HCT116 (cell line): ENCODE measurements at regions not wholly inside any gene's neighbourhood (a gene's known extent, or its start where the extent isn't known, plus 50 kb on each side); places are given as distances from the start of the nearest gene placed in this dataset.

Experiments
- ATAC-seq: fragments of 200-7000 bp; cut with Tn5 transposase; 2 replicates; pipeline ENCODE4 v1.9.1; 2020; ENCODE audit warnings: mild to moderate bottlenecking, moderate library complexity
- BruUV-seq: library from RNA; stranded (reverse); fragments of 400-500 nt; replicated peaks from 2 replicates; lab custom pipeline; 2021; lab: Mats Ljungman, UMichigan
- CTCF ChIA-PET: fragments of 300-600 bp; sonication (Branson Sonifier 250); formaldehyde crosslinking; loops from one replicate; lab custom pipeline; 2021; ENCODE audit warnings: antibody characterized with exemption; lab: Charles Lee
- POLR2A ChIA-PET: fragments of 300-600, 350-600 bp; sonication (Branson Sonifier 250); formaldehyde crosslinking; loops from one replicate; lab custom pipeline; 2021; ENCODE audit warnings: antibody characterized with exemption; lab: Charles Lee
- RAD21 ChIA-PET, 2 experiments: fragments of 300-600 bp; sonication (Branson Sonifier 250); formaldehyde crosslinking; loops; one replicate each; lab custom pipeline; 2023; ENCODE audit warnings: low total read pairs in 2 of 2; ENCODE audit not compliant: uncharacterized antibody in 2 of 2, unreplicated experiment in 2 of 2, low non-redundant PET in 1 of 2; lab: Charles Lee
- DNase-seq: peaks from one replicate; pipeline ENCODE4 v3.0.0-alpha.2; 2010; ENCODE audit warnings: low read depth, low spot score
- H2AFZ ChIP-seq: fragments of 200-600 bp; shearing (Covaris generic), sonication (generic); 2 replicates; pipeline ENCODE4 v1.6.1; 2017; ENCODE audit warnings: low read depth, mixed run types, mixed read lengths, antibody characterized with exemption, low read length; ENCODE audit not compliant: poor library complexity, severe bottlenecking
- H3K27ac ChIP-seq: 2 replicates; pipeline ENCODE4 v1.5.1; 2012; ENCODE audit warnings: low read depth, low read length
- H3K27me3 ChIP-seq: fragments of 200-600 bp; sonication (generic); 2 replicates; pipeline ENCODE4 v1.6.1; 2016; ENCODE audit warnings: mixed run types, low read length, mixed read lengths; ENCODE audit not compliant: insufficient read depth
- H3K36me3 ChIP-seq, 2 experiments: fragments of 200-500 bp in 1 of 2; fragments of 200-600 bp in 1 of 2; sonication (Bioruptor generic) in 1 of 2; sonication (generic) in 1 of 2; 2 replicates each; pipeline versions ENCODE4 v1.5.1 to v1.6.1; 2014 to 2016; ENCODE audit warnings: low read length in 2 of 2, inconsistent platforms in 1 of 2, mixed read lengths in 1 of 2, mixed run types in 1 of 2; ENCODE audit not compliant: insufficient read depth in 2 of 2, control insufficient read depth in 1 of 2
- H3K4me1 ChIP-seq, 2 experiments: fragments of 200-600 bp in 1 of 2; sonication (generic) in 1 of 2; 2 replicates each; pipeline versions ENCODE4 v1.5.1 to v1.6.1; 2012 to 2017; ENCODE audit warnings: low read length in 2 of 2, inconsistent platforms in 1 of 2, mild to moderate bottlenecking in 1 of 2, mixed read lengths in 1 of 2, mixed run types in 1 of 2, moderate library complexity in 1 of 2; ENCODE audit not compliant: insufficient read depth in 2 of 2, control insufficient read depth in 1 of 2
- H3K4me2 ChIP-seq: fragments of 200-600 bp; sonication (generic); 2 replicates; pipeline ENCODE4 v1.6.1; 2017; ENCODE audit warnings: mixed run types, low read length, mixed read lengths
- H3K4me3 ChIP-seq, 2 experiments: fragments of 200-600 bp in 1 of 2; sonication (generic) in 1 of 2; replicated peaks in 1 of 2; 2 replicates each; pipeline ENCODE4 v1.5.1; 2011 to 2016; ENCODE audit warnings: low read length in 2 of 2, control low read depth in 1 of 2, low read depth in 1 of 2, mild to moderate bottlenecking in 1 of 2, mixed read lengths in 1 of 2, mixed run types in 1 of 2
- H3K79me2 ChIP-seq: fragments of 200-600 bp; sonication (generic); 2 replicates; pipeline ENCODE4 v1.6.1; 2017; ENCODE audit warnings: mild to moderate bottlenecking, mixed run types, low read length, moderate library complexity, mixed read lengths; ENCODE audit not compliant: insufficient read depth
- H3K9ac ChIP-seq: fragments of 200-600 bp; sonication (generic); 2 replicates; pipeline ENCODE4 v1.6.1; 2016; ENCODE audit warnings: low read length, mixed read lengths
- H3K9me2 ChIP-seq: fragments of 200-600 bp; sonication (generic), shearing (Covaris generic); 2 replicates; pipeline ENCODE4 v1.6.1; 2017; ENCODE audit warnings: mixed run types, mild to moderate bottlenecking, moderate library complexity; ENCODE audit not compliant: insufficient read depth
- H3K9me3 ChIP-seq, 2 experiments: fragments of 200-500 bp in 1 of 2; fragments of 200-600 bp in 1 of 2; sonication (Bioruptor generic) in 1 of 2; sonication (generic) in 1 of 2; 2 replicates each; pipeline ENCODE4 v1.6.1; 2014 to 2017; ENCODE audit warnings: low read length in 2 of 2, mixed read lengths in 2 of 2, inconsistent platforms in 1 of 2, low read depth in 1 of 2, mild to moderate bottlenecking in 1 of 2, mixed run types in 1 of 2, moderate library complexity in 1 of 2; ENCODE audit not compliant: control insufficient read depth in 1 of 2, insufficient read depth in 1 of 2
- H4K20me1 ChIP-seq: fragments of 200-600 bp; sonication (generic), shearing (Covaris generic); 2 replicates; pipeline ENCODE4 v1.6.1; 2017; ENCODE audit warnings: mixed run types, mild to moderate bottlenecking, moderate library complexity; ENCODE audit not compliant: insufficient read depth
- CEBPB ChIP-seq: IDR thresholded peaks from 2 replicates; pipeline ENCODE4 v1.6.1; 2012; ENCODE audit warnings: low read depth
- EGR1 ChIP-seq: IDR thresholded peaks from 2 replicates; pipeline ENCODE4 v1.6.1; 2012; ENCODE audit warnings: low read depth
- ELF1 ChIP-seq: IDR thresholded peaks from 2 replicates; pipeline ENCODE4 v1.6.1; 2012; ENCODE audit warnings: low read depth, borderline replicate concordance
- EZH2 ChIP-seq: fragments of 200-600 bp; sonication (generic); IDR thresholded peaks from 2 replicates; pipeline ENCODE4 v1.6.1; 2017; ENCODE audit warnings: antibody characterized with exemption, mixed run types
- EZH2phosphoT487 ChIP-seq: fragments of 200-600 bp; IDR thresholded peaks from 2 replicates; pipeline ENCODE4 v1.6.1; 2018; ENCODE audit warnings: antibody characterized with exemption, borderline replicate concordance
- RAD21 ChIP-seq: IDR thresholded peaks from 2 replicates; pipeline ENCODE4 v1.6.1; 2012; ENCODE audit warnings: low read depth, mild to moderate bottlenecking
- SP1 ChIP-seq: IDR thresholded peaks from 2 replicates; pipeline ENCODE4 v1.6.1; 2012; ENCODE audit warnings: low read depth
- SRF ChIP-seq: IDR thresholded peaks from 2 replicates; pipeline ENCODE4 v1.6.1; 2012; ENCODE audit warnings: low read depth
- TCF7L2 ChIP-seq: IDR thresholded peaks from 2 replicates; pipeline ENCODE4 v1.7.0; 2011; ENCODE audit warnings: borderline replicate concordance, inconsistent platforms; ENCODE audit not compliant: insufficient read depth, insufficient read length; ENCODE audit errors: extremely low read depth
- YY1 ChIP-seq: IDR thresholded peaks from 2 replicates; pipeline ENCODE4 v1.6.1; 2011; ENCODE audit warnings: low read length, low read depth, moderate library complexity, mild to moderate bottlenecking; ENCODE audit not compliant: insufficient replicate concordance; ENCODE audit errors: extremely low read depth
- ZNF274 ChIP-seq: fragments of 200-500 bp; sonication (Bioruptor generic); IDR thresholded peaks from 2 replicates; pipeline ENCODE4 v1.6.1; 2014; ENCODE audit warnings: mild to moderate bottlenecking, low read depth, low read length, inconsistent platforms
- intact Hi-C: fragments of 100-400 bp; cut with micrococcal nuclease; formaldehyde crosslinking; loops from 2 replicates; pipeline ENCODE4 v1.10.0; 2022
- TF ChIP-seq, protein P1 (sequence below): IDR thresholded peaks from 2 replicates; pipeline ENCODE4 v1.6.1; 2011; ENCODE audit warnings: mild to moderate bottlenecking, low read length, moderate library complexity; ENCODE audit not compliant: insufficient replicate concordance; ENCODE audit errors: extremely low read depth
- TF ChIP-seq, protein P2 (sequence below): IDR thresholded peaks from 2 replicates; pipeline ENCODE4 v1.6.1; 2012; ENCODE audit warnings: low read depth

DNA sequence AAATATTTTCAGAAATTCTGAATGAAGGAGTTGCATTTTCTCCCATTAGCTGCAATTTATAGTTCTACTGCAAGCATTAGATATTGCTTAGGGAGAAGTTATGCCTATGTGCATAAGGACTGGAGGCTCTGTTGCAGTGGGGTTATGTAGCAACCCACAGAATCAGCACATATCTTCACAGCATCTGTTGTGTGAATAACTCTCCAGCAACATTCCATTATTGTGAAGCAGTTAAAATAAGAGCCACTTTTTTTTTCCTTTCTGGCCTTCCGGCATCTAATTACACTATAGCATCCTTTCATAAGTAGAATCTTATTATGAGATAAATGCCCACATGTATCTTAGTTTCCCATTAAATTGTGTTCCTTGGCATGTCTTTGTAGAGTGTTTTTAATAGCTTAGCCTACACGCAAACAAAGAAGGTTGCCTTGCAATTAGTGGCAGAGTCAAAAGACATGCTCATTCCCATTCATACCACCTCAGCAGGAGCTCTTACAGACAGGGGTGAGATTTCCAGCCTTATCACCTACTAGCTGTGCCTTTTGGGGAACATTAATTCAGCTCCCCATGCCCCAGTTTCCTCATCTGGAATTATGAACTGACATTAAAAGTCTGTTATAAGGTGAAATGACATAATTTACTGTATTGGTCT is 596.0 kb upstream of the GOT2 start:
- Histone ChIP-seq H4K20me1 (no peaks in the 10 kb centered on the region), H3K4me2 (no peak overlapping the region), H3K9me3 (peaks cover 9% of the 10 kb centered on the region in 2 experiments; a peak in 2 of 4 replicates), H3K4me1 (no peaks in the 10 kb centered on the region), H3K9me2 (no peaks in the 10 kb centered on the region), H3K4me3 (no peak overlapping the region), H3K9ac (no peak overlapping the region), H3K27ac (no peak overlapping the region), H3K36me3 (no peaks in the 10 kb centered on the region), H3K27me3 (no peaks in the 10 kb centered on the region), H2AFZ (no peak overlapping the region), H3K79me2 (no peaks in the 10 kb centered on the region)
- DNase-seq (no peak), ATAC-seq (no peak)
- ChIA-PET RAD21 (no interaction called here), POLR2A (no interaction called here), CTCF (no interaction called here)
- intact Hi-C loops = no loop called here
- TF ChIP-seq EZH2phosphoT487 (no peak), EGR1 (no peak), ELF1 (no peak), SP1 (no peak), RAD21 (no peak), ZNF274 (no peak), EZH2 (no peak)
- BruUV-seq = no TSS peak

DNA sequence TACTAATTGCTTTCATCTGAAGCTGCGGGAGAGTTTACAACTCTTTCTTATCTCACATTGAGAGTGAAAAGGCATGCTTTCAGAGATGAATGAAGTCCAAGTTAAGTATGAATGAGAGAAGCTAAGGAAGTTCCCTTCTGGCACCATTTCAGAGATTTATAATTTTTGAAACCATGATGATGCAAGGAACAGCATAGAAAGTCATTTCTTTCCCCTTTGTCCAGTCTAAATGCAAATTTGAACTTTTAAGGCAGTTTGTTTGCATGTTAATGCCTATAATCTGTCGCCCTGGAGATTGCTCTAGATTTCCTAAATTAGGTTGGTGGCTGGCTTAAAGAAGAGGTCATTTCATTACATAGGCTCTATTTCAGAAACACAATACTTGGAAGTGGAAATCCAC is 594.8 kb upstream of the GOT2 start:
- no peak overlapping the region for H3K27ac ChIP-seq
- no peak overlapping the region for H3K9ac ChIP-seq
- TF ChIP-seq YY1 (no peak), EZH2phosphoT487 (no peak), SP1 (no peak), CEBPB (no peak), SRF (no peak), TCF7L2 (no peak)
- TF ChIP-seq, protein P1, sequence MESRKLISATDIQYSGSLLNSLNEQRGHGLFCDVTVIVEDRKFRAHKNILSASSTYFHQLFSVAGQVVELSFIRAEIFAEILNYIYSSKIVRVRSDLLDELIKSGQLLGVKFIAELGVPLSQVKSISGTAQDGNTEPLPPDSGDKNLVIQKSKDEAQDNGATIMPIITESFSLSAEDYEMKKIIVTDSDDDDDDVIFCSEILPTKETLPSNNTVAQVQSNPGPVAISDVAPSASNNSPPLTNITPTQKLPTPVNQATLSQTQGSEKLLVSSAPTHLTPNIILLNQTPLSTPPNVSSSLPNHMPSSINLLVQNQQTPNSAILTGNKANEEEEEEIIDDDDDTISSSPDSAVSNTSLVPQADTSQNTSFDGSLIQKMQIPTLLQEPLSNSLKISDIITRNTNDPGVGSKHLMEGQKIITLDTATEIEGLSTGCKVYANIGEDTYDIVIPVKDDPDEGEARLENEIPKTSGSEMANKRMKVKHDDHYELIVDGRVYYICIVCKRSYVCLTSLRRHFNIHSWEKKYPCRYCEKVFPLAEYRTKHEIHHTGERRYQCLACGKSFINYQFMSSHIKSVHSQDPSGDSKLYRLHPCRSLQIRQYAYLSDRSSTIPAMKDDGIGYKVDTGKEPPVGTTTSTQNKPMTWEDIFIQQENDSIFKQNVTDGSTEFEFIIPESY = no peak
- TF ChIP-seq, protein P2, sequence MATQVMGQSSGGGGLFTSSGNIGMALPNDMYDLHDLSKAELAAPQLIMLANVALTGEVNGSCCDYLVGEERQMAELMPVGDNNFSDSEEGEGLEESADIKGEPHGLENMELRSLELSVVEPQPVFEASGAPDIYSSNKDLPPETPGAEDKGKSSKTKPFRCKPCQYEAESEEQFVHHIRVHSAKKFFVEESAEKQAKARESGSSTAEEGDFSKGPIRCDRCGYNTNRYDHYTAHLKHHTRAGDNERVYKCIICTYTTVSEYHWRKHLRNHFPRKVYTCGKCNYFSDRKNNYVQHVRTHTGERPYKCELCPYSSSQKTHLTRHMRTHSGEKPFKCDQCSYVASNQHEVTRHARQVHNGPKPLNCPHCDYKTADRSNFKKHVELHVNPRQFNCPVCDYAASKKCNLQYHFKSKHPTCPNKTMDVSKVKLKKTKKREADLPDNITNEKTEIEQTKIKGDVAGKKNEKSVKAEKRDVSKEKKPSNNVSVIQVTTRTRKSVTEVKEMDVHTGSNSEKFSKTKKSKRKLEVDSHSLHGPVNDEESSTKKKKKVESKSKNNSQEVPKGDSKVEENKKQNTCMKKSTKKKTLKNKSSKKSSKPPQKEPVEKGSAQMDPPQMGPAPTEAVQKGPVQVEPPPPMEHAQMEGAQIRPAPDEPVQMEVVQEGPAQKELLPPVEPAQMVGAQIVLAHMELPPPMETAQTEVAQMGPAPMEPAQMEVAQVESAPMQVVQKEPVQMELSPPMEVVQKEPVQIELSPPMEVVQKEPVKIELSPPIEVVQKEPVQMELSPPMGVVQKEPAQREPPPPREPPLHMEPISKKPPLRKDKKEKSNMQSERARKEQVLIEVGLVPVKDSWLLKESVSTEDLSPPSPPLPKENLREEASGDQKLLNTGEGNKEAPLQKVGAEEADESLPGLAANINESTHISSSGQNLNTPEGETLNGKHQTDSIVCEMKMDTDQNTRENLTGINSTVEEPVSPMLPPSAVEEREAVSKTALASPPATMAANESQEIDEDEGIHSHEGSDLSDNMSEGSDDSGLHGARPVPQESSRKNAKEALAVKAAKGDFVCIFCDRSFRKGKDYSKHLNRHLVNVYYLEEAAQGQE = no peak

More for the DNA sequence above, 594.8 kb upstream of the GOT2 start:
- BruUV-seq = no TSS peak
- no peaks in the 10 kb centered on the region for H3K36me3 ChIP-seq
- H4K20me1 ChIP-seq = no peaks in the 10 kb centered on the region
- H2AFZ ChIP-seq = no peak overlapping the region
- ChIA-PET CTCF (no interaction called here), RAD21 (no interaction called here), POLR2A (no interaction called here)
- DNase-seq (no peak), ATAC-seq (no peak)
- no peaks in the 10 kb centered on the region for H3K9me2 ChIP-seq
- H3K9me3 ChIP-seq = peaks cover 5 to 9% of the 10 kb centered on the region in 2 experiments; a peak in 2 of 4 replicates
- no peak overlapping the region for H3K4me2 ChIP-seq
- H3K27me3 ChIP-seq = no peaks in the 10 kb centered on the region
- H3K4me3 ChIP-seq = no peak overlapping the region
- no peaks in the 10 kb centered on the region for H3K79me2 ChIP-seq
- intact Hi-C loops = no loop called here
- H3K4me1 ChIP-seq = no peaks in the 10 kb centered on the region
